ENCODE measurements at regions not wholly inside any gene's neighbourhood (a gene's known extent, or its start where the extent isn't known, plus 50 kb on each side); places are given as distances from the start of the nearest gene placed in this dataset.
"Not testable (repeated sequence)": the region's sequence is repeated elsewhere in the genome, so short reads cannot be mapped to it uniquely, and the experiment has no call there.

DNA sequence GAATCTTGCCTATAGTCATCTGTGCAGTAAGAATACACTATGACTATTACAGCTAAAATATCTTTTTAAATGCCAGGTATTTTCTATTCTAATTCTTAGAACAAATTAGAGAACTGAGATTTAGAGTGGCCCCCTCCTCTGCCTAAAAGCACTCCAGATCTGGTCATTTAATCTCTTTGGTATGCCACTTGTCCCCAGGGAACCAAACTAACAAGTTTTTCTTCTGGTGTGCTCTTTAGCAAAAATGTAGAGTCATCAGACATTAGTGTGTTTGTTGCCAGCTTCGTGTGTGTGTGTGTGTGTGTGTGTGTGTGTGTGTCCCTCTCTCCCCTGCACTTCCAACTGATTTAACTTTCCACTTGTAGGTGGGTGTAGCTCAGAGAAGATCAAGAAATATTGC lies 117.8 kb downstream of the SPDYE17 start:
- TF ChIP-seq, protein P1, sequence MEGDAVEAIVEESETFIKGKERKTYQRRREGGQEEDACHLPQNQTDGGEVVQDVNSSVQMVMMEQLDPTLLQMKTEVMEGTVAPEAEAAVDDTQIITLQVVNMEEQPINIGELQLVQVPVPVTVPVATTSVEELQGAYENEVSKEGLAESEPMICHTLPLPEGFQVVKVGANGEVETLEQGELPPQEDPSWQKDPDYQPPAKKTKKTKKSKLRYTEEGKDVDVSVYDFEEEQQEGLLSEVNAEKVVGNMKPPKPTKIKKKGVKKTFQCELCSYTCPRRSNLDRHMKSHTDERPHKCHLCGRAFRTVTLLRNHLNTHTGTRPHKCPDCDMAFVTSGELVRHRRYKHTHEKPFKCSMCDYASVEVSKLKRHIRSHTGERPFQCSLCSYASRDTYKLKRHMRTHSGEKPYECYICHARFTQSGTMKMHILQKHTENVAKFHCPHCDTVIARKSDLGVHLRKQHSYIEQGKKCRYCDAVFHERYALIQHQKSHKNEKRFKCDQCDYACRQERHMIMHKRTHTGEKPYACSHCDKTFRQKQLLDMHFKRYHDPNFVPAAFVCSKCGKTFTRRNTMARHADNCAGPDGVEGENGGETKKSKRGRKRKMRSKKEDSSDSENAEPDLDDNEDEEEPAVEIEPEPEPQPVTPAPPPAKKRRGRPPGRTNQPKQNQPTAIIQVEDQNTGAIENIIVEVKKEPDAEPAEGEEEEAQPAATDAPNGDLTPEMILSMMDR (conservative IDR thresholded peaks at IDR 0.05; ENCODE audit: low read length) = not testable (repeated sequence)
- not testable (repeated sequence) for TF ChIP-seq EZH2phosphoT487 (IDR thresholded peaks at IDR 0.05; ENCODE audit: borderline replicate concordance, low read depth, low read length)

Measured in OCI-LY7 (cell line).